ENCODE measurements at regions not wholly inside any gene's neighbourhood (a gene's known extent, or its start where the extent isn't known, plus 50 kb on each side); places are given as distances from the start of the nearest gene placed in this dataset.

DNA sequence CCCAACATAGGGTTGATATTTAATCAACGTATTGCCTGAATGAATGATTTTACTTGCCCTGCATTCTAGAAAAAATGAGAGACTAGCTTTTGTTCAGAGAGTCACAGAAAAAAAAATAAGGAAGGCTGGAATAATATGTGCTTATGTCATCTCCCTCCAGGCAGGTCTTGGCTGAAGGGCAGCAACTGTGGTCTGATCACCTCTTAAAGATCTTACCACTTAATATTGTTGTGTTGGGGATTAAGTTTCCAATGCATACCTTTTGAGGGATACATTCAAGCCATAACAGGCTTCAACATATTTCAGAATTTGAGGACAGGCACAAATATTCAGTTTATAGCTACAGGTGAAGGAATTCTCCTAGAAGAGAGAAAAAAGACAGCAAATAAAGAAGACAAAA is 157.3 kb upstream of the S1PR3 start:
- Histone ChIP-seq H3K9me1 (replicated peaks; ENCODE audit: control insufficient read depth, extremely low read depth, insufficient read depth, low read length) (no peaks in the 10 kb centered on the region), H3K27me3 (ENCODE audit: control insufficient read depth in 2 of 2, insufficient read depth in 2 of 2, low read length in 2 of 2) (no peaks in the 10 kb centered on the region), H3K4me1 (ENCODE audit: control insufficient read depth, extremely low read depth, insufficient read depth, low read length) (peaks cover 12% of the 10 kb centered on the region), H3K36me3 (ENCODE audit: control insufficient read depth in 2 of 2, extremely low read depth in 1 of 2, insufficient read depth in 2 of 2, low read length in 2 of 2) (no peaks in the 10 kb centered on the region), H3K4me2 (ENCODE audit: insufficient read depth, low read length) (no peak overlapping the region), H3K4me3 (replicated peaks in 1 of 3; ENCODE audit: insufficient read depth in 1 of 3, low read depth in 1 of 3, low read length in 3 of 3) (no peak overlapping the region), H3K9ac (replicated peaks; ENCODE audit: extremely low read depth, insufficient read depth, low read length) (no peak overlapping the region), H4K20me1 (replicated peaks; ENCODE audit: control insufficient read depth, extremely low read depth, insufficient read depth, low read length) (no peaks in the 10 kb centered on the region), H2AFZ (ENCODE audit: low read depth, low read length) (no peak overlapping the region), H3K27ac (ENCODE audit: insufficient read depth, low read depth, low read length) (no peak overlapping the region), H3K9me3 (replicated peaks; ENCODE audit: control insufficient read depth, insufficient read depth, low read length) (no peaks in the 10 kb centered on the region), H3K79me2 (ENCODE audit: control insufficient read depth, insufficient read depth, low read length) (no peaks in the 10 kb centered on the region)
- no peak for DNase-seq (ENCODE audit: low read depth, low spot score)
- POLR2A ChIA-PET, result no interaction called here
- no peak for TF ChIP-seq POLR2A (IDR thresholded peaks at IDR 0.05; ENCODE audit: low read depth, low read length)
- TF ChIP-seq, protein P1, sequence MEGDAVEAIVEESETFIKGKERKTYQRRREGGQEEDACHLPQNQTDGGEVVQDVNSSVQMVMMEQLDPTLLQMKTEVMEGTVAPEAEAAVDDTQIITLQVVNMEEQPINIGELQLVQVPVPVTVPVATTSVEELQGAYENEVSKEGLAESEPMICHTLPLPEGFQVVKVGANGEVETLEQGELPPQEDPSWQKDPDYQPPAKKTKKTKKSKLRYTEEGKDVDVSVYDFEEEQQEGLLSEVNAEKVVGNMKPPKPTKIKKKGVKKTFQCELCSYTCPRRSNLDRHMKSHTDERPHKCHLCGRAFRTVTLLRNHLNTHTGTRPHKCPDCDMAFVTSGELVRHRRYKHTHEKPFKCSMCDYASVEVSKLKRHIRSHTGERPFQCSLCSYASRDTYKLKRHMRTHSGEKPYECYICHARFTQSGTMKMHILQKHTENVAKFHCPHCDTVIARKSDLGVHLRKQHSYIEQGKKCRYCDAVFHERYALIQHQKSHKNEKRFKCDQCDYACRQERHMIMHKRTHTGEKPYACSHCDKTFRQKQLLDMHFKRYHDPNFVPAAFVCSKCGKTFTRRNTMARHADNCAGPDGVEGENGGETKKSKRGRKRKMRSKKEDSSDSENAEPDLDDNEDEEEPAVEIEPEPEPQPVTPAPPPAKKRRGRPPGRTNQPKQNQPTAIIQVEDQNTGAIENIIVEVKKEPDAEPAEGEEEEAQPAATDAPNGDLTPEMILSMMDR (IDR thresholded peaks at IDR 0.05; ENCODE audit: extremely low read depth in 1 of 2, insufficient read depth in 1 of 2, low read depth in 1 of 2, low read length in 2 of 2), result no peak
- TF ChIP-seq, protein P2, sequence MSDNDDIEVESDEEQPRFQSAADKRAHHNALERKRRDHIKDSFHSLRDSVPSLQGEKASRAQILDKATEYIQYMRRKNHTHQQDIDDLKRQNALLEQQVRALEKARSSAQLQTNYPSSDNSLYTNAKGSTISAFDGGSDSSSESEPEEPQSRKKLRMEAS (IDR thresholded peaks at IDR 0.05; ENCODE audit: insufficient read depth, insufficient read length), result no peak
- no peak for TF ChIP-seq GATA2 (IDR thresholded peaks at IDR 0.05; ENCODE audit: insufficient read depth, insufficient read length, low read depth, low read length)
- no peak for TF ChIP-seq POLR2AphosphoS5 (IDR thresholded peaks at IDR 0.05; ENCODE audit: insufficient read depth, low read depth, low read length)
- TF ChIP-seq EZH2 (IDR thresholded peaks at IDR 0.05; ENCODE audit: borderline replicate concordance, low read depth, low read length, severe bottlenecking), result no peak
- TF ChIP-seq JUN (IDR thresholded peaks at IDR 0.05; ENCODE audit: borderline replicate concordance, insufficient read depth, insufficient read length, low read depth), result no peak
- no peak for TF ChIP-seq FOS (IDR thresholded peaks at IDR 0.05; ENCODE audit: borderline replicate concordance, insufficient read depth, low read length)
- no peak for TF ChIP-seq MYC (IDR thresholded peaks at IDR 0.05; ENCODE audit: low read depth, low read length)
- no TSS peak for BruUV-seq (replicated peaks)
- CTCF ChIA-PET, result no interaction called here
- dilution Hi-C loops (cut with MboI; ENCODE audit: extremely low pct_ligation_motif_present, low sequenced_read_pairs) (no loop called here), intact Hi-C loops (cut with micrococcal nuclease) (loop anchor here (2.0 to 5.0 kb wide), 2 partner anchors 57 to 102 kb away; no protein-coding TSS in a partner anchor)
- FAIRE-seq, result no peak

All from endothelial cell of umbilical vein (primary cell).